ENCODE measurements at regions not wholly inside any gene's neighbourhood (a gene's known extent, or its start where the extent isn't known, plus 50 kb on each side); places are given as distances from the start of the nearest gene placed in this dataset.

- H3K9me3 Mint-ChIP-seq: no peaks in the 10 kb centered on the region
- no peaks in the 10 kb centered on the region for H3K36me3 Mint-ChIP-seq (ENCODE audit: low read depth)
- intact Hi-C loops (cut with micrococcal nuclease): no loop called here
- H3K4me1 Mint-ChIP-seq (ENCODE audit: low read depth): no peaks in the 10 kb centered on the region
- H3K27me3 Mint-ChIP-seq: no peaks in the 10 kb centered on the region
- no peak overlapping the region for H3K4me3 Mint-ChIP-seq
- no peak overlapping the region for H3K27ac Mint-ChIP-seq
Measured at GRCh38 chr13:106636492-106636891, 68.6 kb upstream of the ARGLU1 start.

DNA sequence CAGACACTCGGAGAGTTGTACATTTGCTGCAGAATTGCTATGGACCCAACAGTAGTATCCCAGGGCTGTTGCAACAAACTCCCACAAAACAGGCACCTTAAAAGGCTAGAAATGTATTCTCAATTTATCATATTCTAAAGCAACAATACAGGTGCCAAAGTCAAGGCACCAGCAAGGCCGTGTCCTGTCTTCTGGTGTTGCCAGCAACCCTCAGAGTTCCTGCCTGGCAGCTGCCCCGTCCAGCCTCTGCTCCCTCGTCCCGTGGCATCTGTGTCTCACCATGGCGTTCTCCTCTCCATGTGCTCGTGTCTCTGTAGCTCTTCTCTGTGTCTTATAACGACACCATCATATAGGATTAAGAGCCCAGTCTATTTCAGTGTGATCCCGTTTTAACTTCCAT is 67.7 kb upstream of the ARGLU1 start:
- Mint-ChIP-seq H3K27me3 (no peaks in the 10 kb centered on the region), H3K27ac (no peak overlapping the region), H3K4me3 (no peak overlapping the region), H3K9me3 (no peaks in the 10 kb centered on the region), H3K36me3 (ENCODE audit: low read depth) (no peaks in the 10 kb centered on the region), H3K4me1 (ENCODE audit: low read depth) (no peaks in the 10 kb centered on the region)
- intact Hi-C loops (cut with micrococcal nuclease): no loop called here

GRCh38 chr13:106633321-106633720 is 65.4 kb upstream of the ARGLU1 start:
- intact Hi-C loops (cut with micrococcal nuclease): no loop called here
- no peaks in the 10 kb centered on the region for H3K4me1 Mint-ChIP-seq (ENCODE audit: low read depth)
- H3K9me3 Mint-ChIP-seq: no peaks in the 10 kb centered on the region
- H3K4me3 Mint-ChIP-seq: no peak overlapping the region
- H3K36me3 Mint-ChIP-seq (ENCODE audit: low read depth): no peaks in the 10 kb centered on the region
- H3K27me3 Mint-ChIP-seq: no peaks in the 10 kb centered on the region
- no peak overlapping the region for H3K27ac Mint-ChIP-seq

DNA sequence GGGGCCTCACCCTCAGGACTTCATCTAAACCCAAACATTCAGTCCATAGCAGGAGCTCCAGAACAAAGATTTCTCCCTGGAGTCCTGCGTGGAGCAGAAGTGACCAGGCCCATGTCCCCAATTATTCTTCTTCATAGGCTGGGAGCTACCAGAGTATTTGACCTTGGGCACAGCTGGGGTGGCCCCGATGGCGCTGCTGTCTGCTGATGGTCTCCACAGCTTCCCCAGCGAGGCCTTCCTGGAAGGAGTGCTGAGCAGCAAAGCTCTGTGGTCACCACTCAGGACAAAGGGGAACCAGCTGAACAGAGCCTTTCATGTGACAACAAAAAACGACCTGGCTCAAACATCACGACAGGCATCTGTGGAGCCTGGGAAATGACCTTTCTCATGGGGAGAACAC is 62.7 kb upstream of the ARGLU1 start:
- Mint-ChIP-seq H3K27ac (no peak overlapping the region), H3K27me3 (no peaks in the 10 kb centered on the region)

DNA sequence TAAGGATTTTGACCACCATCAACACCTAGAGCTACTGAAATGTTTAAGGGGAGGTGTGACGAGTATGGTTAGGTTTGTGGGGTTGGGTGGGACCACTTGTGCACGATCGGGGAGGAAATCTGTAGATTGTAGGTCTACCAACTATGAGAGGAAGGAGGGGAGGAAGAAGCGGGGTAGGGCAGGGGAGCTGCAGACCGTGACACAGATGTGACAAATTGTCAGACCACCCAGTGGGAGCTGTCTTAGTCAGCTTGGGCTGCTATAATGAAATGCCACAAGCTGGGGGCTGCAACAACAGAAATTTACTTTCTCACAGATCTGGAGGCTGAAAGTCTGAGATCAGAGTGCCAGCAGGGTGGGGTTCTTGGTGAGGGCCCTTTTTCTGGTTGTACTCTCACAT is 62.2 kb upstream of the ARGLU1 start:
- H3K9me3 Mint-ChIP-seq: no peaks in the 10 kb centered on the region
- intact Hi-C loops (cut with micrococcal nuclease): no loop called here
- H3K4me1 Mint-ChIP-seq (ENCODE audit: low read depth): no peaks in the 10 kb centered on the region
- H3K4me3 Mint-ChIP-seq: no peak overlapping the region
- no peak overlapping the region for H3K27ac Mint-ChIP-seq
- no peaks in the 10 kb centered on the region for H3K27me3 Mint-ChIP-seq
- no peaks in the 10 kb centered on the region for H3K36me3 Mint-ChIP-seq (ENCODE audit: low read depth)

More for the DNA sequence above, 62.7 kb upstream of the ARGLU1 start:
- Mint-ChIP-seq H3K9me3 (no peaks in the 10 kb centered on the region), H3K4me1 (ENCODE audit: low read depth) (no peaks in the 10 kb centered on the region), H3K4me3 (no peak overlapping the region), H3K36me3 (ENCODE audit: low read depth) (no peaks in the 10 kb centered on the region)
- intact Hi-C loops (cut with micrococcal nuclease): no loop called here

- intact Hi-C loops (cut with micrococcal nuclease): no loop called here
- H3K27me3 Mint-ChIP-seq: no peaks in the 10 kb centered on the region
- H3K4me1 Mint-ChIP-seq (ENCODE audit: low read depth): no peaks in the 10 kb centered on the region
- no peak overlapping the region for H3K27ac Mint-ChIP-seq
- H3K9me3 Mint-ChIP-seq: no peaks in the 10 kb centered on the region
- H3K36me3 Mint-ChIP-seq (ENCODE audit: low read depth): no peaks in the 10 kb centered on the region
- no peak overlapping the region for H3K4me3 Mint-ChIP-seq
Measured at GRCh38 chr13:106628936-106629659, 61.2 kb upstream of the ARGLU1 start.

- peaks cover 10% of the 10 kb centered on the region for H3K27me3 Mint-ChIP-seq
- intact Hi-C loops (cut with micrococcal nuclease): no loop called here
- H3K27ac Mint-ChIP-seq: no peak overlapping the region
- no peaks in the 10 kb centered on the region for H3K36me3 Mint-ChIP-seq (ENCODE audit: low read depth)
- no peak overlapping the region for H3K4me3 Mint-ChIP-seq
- H3K4me1 Mint-ChIP-seq (ENCODE audit: low read depth): no peaks in the 10 kb centered on the region
- no peaks in the 10 kb centered on the region for H3K9me3 Mint-ChIP-seq
Measured at GRCh38 chr13:106626473-106626872, 58.5 kb upstream of the ARGLU1 start.

- H3K27ac Mint-ChIP-seq: no peak overlapping the region
- intact Hi-C loops (cut with micrococcal nuclease): no loop called here
- H3K27me3 Mint-ChIP-seq: peaks cover 13% of the 10 kb centered on the region
- no peaks in the 10 kb centered on the region for H3K36me3 Mint-ChIP-seq (ENCODE audit: low read depth)
- H3K4me1 Mint-ChIP-seq (ENCODE audit: low read depth): no peaks in the 10 kb centered on the region
- H3K4me3 Mint-ChIP-seq: no peak overlapping the region
- H3K9me3 Mint-ChIP-seq: no peaks in the 10 kb centered on the region
Measured at GRCh38 chr13:106625578-106625977, 57.6 kb upstream of the ARGLU1 start.

GRCh38 chr13:106623799-106624460 is 56.0 kb upstream of the ARGLU1 start:
- Mint-ChIP-seq H3K4me3 (no peak overlapping the region), H3K27ac (no peak overlapping the region), H3K36me3 (ENCODE audit: low read depth) (no peaks in the 10 kb centered on the region), H3K27me3 (peaks cover 13% of the 10 kb centered on the region), H3K4me1 (ENCODE audit: low read depth) (peaks cover 7% of the 10 kb centered on the region), H3K9me3 (no peaks in the 10 kb centered on the region)
- intact Hi-C loops (cut with micrococcal nuclease): no loop called here

DNA sequence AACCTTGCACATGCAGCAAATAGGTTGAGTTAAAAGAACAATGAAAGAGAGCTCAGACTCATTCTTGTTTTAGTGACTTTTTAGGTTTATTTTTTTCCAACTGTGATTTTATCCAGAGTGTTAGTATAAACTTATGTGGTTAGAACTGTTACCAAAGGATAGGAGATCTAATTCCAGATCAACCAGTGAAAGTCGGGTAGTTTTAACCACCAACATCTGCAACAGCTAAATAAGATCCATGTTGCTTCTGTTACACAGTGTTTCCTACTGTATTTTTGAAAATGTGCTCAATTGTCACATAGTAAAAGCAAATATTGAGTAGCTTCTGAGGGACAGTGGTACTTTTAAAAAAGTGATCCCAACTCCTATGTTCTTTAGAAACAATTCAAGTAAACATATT is 53.9 kb upstream of the ARGLU1 start:
- H3K9me3 Mint-ChIP-seq: no peaks in the 10 kb centered on the region
- no peak overlapping the region for H3K27ac Mint-ChIP-seq
- H3K27me3 Mint-ChIP-seq: peaks cover 13% of the 10 kb centered on the region
- H3K36me3 Mint-ChIP-seq (ENCODE audit: low read depth): no peaks in the 10 kb centered on the region
- peaks cover 7% of the 10 kb centered on the region for H3K4me1 Mint-ChIP-seq (ENCODE audit: low read depth)
- no peak overlapping the region for H3K4me3 Mint-ChIP-seq
- intact Hi-C loops (cut with micrococcal nuclease): no loop called here

DNA sequence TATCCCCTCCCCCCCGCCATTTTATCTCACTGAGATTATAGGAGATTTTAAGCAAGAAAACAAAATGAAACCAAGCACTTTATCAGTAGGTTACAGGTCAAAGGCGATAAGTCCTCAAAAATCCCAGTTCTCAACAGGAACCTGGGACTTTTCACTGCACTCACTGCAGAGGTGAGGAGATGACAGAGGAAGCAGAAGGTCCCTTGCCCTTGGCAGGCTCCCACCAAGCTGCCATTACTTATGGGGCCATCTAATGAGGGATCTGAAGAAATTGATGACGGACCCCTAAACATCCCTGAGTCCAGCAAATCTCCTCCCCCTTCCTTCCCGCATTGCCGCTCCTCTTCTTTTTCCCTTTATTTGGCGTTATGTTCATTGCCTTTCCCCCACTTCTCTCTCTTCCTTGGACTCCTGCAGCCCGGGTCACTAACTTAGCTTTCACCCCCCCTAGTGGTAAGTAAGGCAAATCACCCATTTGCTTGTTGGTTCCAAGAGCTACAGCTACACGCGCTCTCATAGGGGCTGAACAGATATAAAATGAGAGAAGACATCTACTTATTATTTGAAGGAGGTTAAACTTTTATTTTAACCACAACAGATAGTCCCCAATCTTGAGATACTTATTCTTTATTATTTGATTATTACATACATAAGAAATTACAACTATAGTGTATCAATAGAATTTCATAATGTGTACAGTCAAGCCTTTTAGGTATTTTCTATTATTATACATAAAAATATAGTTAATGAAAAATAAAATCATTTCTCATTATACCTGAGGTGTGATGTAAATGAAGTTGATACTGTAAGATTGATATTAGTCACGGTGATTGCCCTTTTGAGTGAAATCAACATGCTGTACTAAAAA is 52.0 kb upstream of the ARGLU1 start:
- no peaks in the 10 kb centered on the region for H3K9me3 Mint-ChIP-seq
- no peak overlapping the region for H3K27ac Mint-ChIP-seq
- no peak overlapping the region for H3K4me3 Mint-ChIP-seq
- peaks cover 13% of the 10 kb centered on the region for H3K27me3 Mint-ChIP-seq
- H3K4me1 Mint-ChIP-seq (ENCODE audit: low read depth): peaks cover 7% of the 10 kb centered on the region
- no peaks in the 10 kb centered on the region for H3K36me3 Mint-ChIP-seq (ENCODE audit: low read depth)
- intact Hi-C loops (cut with micrococcal nuclease): no loop called here

Data from dendritic cell treated with granulocyte-macrophage colony-stimulating factor and Interleukin-4, amounts not matched to agents 40 ng/mL and 50 ng/mL, for 4 days (primary cell).